ENCODE measurements at regions not wholly inside any gene's neighbourhood (a gene's known extent, or its start where the extent isn't known, plus 50 kb on each side); places are given as distances from the start of the nearest gene placed in this dataset.

DNA sequence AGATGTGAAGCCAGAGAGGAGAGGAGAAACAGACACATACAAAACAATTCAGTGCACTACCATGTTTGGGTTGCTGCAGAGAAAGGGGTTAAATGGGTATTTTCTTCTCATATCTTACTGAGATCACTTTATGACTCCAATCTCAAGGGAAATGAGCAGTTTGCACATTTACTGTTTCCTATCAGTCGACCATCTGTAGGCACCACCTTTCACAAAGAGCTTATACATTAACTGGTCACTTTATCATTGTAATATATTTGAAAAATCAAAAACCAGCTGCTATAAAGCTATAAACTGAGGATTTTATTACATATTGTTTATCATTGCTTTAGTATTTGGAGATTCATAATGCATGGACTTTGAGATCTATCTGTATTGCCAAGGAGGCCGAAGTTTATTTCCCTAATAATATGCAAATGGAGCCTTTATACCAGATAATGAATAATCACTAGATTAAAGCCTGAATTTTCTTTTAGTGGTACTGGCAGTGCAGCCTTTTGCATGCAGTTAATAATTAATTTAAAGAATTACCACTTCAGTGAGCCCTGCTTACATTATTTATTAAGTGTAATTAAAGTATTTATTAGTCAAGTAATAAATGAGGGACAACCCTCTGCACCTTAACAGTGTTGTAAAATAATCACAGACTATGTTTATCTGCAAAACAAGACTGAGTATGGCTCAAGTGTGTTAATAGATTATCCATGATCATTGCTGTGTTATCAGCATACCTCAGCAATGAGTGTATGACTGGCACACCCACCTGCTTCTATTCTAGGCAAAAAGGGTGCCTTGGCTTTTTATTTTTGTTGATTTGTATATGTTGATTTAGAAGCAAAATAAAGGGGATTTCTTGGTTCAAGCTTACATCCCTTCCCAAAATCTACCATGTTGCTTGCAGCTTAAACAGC lies 167.7 kb upstream of the SLC14A2 start:
- DNase-seq: no peak

DNA sequence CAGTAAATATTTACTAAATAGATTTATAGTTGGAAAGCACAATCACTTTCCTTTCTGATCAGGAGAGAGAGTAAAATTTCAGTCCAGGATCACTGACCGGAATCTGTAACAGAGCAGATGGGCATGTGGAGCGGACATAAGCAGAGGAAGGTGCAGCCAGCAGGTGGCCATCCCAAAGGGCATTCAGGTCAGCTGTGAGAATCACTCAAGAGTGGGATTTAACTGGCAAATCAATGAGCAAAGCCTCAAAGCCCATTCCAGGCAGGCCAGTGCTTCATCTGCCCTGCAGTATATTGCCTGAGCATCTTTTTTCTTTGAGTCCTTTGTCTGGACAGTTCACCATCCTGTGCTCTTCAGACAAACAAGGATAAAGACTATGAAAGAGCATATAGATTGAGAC lies 166.4 kb upstream of the SLC14A2 start:
- no peak for DNase-seq

DNA sequence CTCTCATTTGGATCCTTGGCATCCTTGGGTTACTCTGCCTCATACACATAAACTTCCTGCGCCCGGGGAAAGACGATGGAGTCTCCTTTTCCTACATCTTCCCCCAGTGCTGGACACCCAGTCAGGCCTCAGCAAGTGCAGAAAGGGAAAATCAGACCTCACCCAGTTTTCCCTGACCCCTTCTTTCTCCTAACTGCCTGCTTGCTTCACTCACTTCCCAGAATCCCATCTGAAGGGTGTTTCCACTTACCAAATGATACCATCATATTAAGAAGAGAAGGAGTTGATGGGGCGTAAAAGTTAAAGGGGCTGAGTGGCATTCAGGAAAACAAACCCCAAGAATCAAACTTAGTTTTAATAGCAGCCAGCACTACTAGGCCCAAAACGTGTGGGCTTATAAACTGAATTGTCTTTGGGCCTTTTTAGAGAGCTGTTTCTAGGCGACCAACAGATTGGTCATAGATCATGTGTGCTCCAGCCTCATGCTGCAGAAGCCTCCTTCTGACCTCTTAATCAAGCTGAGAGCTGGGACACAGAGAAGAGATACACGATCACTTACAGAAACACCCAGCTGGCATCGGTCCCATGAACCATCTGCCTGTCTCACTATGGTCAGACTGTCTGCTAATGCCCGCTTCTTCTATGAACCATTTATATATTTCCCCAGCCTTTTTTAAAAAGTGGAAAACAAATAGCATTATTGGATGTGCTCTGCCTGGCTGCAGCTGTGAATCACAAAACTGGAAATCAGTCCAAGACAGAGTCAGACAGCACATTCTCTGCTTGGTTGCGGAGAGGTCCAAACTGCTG lies 165.7 kb upstream of the SLC14A2 start:
- no peak for DNase-seq

DNA sequence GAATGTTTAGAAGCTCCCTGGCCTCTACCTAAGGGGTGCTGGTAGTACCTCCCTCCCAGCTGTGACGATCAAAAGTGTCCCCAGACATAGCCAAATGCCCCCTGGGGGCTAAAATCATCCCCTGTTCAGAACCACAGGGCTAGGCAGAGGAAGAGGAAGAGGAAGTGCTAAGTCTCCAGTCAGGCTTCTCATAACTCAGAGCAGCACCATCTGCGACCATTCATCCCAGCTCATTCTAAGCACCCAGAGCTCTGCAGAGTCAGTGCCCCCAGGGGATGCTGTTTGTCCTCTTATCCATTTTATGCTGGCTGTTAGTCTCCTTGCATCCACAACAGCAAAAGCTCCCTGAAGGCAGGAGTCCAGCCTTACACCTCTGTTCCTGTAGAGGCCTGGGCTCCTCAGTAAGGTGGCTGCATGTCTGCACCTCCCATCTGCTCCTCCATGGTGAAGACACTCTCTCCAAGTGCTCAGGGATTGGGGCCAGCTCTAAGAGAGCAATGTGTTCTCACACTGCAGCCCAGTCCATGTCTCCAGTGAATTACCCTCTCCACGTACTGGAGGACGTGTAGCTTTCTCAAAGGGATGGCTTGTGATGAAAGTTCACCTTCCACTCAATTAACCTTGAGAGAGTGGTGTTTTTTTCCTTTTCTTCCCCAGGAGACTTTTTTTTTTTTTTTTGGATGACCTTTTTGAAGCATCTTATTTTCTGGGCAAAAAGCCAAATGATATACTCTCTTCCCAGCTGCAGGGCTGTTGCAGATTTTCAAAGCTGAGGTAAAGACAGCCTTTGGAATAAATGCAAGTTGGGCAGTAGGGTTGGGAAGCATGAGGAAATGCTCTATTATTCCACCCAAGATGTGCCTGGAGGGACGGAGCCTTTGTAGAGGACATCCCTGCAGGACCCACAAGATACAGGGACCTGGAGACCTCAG lies 158.9 kb upstream of the SLC14A2 start:
- DNase-seq: no peak

DNA sequence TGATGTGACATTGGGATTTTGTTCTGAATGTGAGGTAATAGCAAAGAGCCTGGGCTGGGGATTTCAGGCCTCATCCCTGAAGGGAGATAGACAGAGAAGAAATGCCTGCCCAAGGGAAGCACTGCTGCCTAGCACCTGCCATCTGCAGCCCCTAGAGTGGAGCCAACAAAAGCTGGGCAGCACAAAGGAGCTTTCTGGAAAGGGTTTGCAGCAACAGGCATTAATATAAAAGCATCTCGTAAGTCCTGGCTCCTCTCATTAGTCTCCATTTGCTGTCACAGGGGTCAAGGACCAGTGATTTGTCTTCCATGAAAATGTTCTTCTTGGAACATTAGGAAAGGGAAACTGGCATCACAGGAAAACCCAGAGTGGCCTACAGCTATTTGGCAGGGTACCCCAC lies 157.2 kb upstream of the SLC14A2 start:
- no peak for DNase-seq

DNA sequence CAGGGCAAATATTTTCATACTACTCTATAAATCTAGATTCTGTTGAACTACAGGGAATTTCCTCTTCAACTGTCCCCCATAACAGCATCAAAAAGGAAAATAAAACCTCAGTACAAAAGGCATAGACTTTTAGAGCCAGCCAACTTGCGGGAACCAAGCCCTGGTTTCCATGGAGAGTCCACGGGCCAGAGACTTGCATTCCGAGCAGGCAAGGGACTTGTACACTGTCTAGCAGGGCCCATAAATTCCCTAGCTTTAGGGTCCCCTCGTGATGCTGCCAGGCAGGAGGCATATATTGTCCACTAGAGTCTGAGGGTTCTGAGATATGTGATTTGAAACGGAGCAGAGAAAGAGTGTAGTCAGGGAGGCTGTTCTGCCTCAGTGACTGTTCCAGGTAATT lies 153.1 kb upstream of the SLC14A2 start:
- no peak for DNase-seq

DNA sequence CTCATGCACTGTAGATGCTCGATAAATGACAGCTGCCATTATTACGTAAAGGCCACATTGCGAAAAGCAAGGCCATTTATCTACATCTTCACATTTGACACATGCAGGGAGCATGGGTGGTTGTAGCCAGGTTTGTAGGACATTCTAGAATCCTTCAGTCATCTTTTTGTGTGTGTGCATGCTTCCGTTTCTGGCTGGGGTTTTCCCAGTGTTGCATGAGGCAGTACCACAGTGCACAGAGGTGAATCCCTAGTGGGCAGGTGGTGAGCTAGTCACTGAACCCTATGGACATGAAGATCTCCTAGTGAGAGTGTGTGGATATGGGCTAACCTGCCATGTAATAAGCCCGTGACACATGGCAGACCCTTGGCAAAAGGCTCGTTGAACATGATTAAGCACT lies 151.8 kb upstream of the SLC14A2 start:
- no peak for DNase-seq

DNA sequence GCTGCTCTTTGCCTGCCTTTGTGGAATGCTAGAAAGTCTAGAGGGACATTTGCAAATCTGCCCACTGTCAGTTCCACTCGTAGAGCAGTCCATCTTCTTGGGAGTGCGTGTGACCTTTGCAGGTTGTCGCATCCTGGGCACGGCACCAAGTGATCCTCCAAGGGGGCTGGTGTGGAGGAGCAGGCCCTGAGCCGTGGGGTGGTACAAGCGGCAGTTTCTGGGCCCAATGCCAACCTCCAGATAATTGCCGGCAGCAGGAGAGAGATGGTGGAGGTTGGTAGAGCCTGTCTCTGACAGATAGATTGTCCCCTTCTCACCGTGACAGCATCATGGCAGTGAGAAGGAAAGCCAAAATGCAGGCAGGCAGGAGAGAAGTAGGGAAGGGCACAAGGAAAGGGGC lies 150.7 kb upstream of the SLC14A2 start:
- no peak for DNase-seq

DNA sequence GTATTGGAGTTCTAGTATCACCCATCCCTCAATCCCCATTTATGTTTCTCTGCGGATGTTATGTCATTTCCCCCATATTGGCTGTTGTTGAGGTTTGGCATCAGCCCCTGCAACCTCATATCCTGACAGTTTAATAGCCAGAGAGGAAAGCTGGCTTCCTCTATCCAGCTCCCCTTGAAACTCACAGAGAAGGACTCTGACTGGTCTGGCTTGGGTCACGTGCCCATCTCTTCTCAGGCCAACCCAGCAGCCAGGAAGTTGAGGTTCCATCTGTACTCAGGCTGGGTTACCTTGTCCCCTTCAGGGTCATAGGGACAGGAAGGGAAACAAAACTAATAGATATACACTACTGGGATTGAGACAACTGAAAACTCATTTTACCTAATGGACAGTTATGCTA lies 148.0 kb upstream of the SLC14A2 start:
- no peak for DNase-seq

DNA sequence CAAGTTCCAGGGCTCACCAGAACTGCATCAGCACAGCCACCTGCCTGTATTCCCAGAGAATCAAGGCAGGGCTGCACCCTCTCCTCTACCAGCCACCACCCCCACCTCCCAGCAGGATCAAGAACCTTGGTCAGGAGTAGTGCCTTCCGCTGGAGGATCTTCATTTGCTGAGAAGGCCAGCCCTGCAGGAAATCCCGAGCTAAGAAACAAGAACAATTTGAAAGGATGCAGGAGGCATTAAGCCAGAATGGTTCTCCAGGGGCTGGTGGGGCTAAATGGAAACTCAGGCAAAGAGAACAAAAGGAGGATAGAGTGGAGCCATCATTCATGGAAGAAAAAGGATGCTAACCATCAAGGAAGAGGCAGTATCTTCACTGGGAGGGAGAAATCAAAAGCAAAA lies 147.3 kb upstream of the SLC14A2 start:
- DNase-seq: no peak

DNA sequence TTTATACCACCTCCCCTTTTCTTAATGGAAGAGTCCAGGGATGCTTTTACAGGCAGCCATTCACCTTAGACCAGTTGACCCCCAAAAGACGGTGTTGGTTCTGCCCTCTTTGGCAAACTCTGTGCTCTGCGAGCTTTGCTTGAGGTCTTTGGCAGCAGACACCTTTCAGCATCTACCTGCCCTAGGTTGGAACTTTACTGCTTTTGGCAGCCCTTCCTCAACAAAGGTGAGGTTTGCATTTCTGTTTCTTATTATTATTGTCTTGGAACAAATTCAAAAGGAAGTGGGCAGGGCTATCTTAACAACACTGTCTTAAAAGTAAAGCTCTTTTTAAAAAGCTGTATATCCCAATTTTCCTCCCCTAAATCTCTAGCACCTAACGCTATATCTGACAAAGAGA lies 136.4 kb upstream of the SLC14A2 start:
- no peak for DNase-seq

DNA sequence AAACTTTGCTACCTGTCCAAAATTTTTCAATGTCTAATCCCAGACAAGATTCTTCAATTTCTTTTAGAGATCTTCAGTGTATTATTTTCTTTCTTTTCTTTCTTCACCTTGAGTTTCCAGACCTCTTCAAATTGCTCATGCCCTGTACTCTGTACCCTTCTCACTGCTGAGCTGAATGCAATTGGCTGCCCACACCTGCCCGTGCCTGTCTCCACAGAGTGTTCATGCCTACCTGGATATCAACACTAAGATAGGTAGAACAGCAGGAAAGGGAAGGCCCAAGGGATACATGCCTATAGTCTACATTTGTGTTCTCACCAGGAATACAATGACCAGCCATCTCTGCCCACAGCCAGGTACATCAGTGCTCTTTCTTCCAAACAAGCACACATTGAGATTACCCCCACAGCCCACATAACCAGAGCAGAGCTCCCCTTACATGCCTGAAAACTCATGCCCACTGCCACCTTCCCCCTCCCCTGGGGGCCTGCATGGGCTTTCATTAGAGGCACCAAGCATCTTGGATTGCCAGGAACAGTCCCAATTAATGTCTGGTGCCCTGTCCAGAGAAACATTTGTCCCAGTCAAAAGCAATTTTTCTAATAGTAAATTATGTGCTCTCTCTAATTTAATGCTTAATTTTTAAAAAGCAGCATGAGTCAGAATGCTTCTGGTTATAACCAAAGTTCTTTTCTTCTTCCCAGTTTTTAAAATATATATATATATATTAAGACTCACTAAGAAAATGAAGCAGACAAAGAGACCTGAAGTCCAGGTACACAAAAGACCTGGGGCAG lies 134.9 kb upstream of the SLC14A2 start:
- DNase-seq: no peak

DNA sequence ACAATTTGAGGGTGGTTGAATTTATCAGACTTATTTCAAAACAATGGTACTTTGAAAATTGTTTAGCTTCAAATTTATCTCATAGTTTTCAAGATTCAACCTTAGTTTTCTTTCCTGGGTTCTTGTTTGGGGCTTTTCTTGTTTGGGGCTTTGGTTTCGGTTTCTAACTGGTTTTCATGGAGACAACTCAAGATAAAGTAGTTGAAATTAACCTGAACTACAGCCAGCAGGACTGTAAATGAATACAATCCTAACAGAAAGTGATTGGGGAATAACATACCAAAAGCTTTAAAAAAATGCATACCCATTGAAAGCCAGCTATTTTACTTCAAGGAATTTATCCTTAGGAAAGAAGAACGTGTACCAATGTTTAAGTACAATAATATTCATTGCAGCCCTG lies 133.5 kb upstream of the SLC14A2 start:
- DNase-seq: no peak

DNA sequence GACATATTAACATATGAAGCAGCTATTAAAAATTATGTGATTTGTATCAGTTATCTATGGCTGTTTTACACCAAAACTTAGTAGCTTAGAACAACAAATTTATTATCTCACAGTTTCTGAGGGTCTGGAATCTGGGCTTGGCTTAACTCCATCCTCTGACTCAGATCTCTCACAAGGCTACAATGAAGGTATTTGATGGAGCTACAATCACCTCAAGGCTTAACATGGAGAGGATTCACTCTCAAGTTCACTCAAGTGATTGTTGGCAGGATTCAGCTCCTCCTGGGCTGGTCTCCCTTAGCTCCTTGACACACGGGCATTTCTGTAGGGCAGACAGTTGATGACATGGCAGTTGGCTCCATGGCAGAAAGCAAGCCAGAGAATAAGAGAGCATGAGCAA lies 133.0 kb upstream of the SLC14A2 start:
- DNase-seq: no peak

DNA sequence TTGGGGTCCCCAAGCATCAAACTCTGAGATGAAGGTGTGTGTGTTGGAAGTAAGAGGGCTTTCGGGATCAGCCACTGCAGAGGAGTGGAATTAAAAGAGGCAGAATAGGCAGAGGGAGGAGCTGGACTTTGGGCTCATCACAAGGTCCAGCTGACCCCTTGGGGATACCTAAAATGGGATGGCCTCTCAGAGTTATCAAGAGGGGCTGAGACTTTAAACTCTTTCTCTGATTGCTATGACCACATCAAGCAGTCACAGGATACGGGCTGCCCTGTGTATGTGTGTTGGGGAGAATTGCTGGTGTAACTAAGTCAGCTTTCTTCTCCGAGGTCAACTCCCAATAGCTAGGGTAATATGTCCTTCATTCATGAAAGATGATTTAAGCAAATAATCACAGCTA lies 127.7 kb upstream of the SLC14A2 start:
- no peak for DNase-seq

DNA sequence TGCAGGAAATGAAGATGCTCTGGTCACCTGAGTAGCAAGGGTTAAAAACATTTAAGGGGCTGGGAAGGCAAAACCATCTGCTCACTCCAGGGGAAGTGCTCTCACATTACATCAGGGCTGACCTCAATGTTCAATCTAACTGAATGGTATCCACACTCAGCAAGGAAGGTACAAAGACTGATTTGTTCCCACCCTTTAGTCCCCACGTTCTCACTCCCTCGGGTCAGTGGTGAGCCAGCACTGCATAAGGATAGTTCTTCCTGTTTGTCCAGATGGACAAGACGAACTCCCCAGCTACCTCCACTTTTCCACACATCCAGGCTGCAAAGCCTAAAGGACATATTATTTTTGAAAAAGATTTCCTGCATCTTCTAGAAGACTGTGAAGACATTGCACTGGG lies 126.6 kb upstream of the SLC14A2 start:
- no peak for DNase-seq

DNA sequence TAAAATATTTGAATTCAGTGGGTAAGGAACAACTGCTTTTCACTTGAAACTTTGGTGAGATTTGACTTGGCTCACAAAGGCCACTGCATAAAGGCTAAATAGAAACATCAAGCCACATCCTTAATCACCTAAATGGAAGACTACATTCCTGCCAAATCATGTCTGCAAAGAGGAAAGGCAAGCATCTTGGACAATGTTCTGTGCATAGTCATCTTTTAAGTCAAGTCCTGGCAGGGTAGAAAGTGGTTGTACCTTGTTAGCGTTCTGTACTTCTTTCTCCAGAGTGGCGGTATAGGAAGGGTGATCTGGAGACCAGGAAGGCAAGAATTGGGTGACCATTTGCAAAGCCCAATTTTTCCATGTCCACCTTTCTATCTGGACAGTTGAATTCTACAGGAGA lies 121.4 kb upstream of the SLC14A2 start:
- DNase-seq: no peak

DNA sequence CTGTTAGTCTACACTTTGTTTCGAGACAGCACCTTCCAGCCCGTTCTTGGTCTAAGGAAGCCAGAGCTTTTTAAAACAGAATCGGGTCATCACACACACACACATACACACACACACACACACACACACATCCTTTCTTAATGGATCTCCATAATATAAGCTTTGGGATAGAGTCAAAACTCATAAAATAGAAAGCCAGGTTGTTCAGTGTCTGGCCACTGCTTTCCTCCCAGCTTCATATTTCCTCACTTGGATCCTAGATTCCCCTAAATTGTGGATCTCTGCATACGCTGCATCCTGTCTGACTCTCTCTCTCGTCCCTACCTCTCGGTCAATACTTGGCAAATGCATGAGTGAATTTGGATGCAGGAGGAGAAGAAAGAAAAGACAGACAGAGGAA lies 120.5 kb upstream of the SLC14A2 start:
- no peak for DNase-seq

DNA sequence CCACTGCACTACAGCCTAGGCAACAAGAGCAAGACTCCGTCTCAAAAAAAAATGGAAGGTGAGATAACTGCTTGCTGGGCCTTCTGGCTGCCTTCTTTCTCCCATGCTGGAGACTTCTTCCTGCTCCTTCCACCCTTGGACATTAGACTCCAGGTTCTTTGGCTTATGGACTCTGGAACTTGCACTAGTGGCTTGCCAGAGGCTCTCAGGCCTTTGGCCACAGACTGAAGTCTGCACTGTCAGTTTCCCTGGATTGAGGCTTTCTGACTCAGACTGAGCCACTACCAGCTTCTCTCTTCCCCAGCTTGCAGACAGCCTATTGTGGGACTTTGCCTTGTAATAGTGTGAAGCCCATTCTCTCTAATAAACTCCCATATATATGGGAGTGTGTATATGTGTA lies 118.5 kb upstream of the SLC14A2 start:
- no peak for DNase-seq

DNA sequence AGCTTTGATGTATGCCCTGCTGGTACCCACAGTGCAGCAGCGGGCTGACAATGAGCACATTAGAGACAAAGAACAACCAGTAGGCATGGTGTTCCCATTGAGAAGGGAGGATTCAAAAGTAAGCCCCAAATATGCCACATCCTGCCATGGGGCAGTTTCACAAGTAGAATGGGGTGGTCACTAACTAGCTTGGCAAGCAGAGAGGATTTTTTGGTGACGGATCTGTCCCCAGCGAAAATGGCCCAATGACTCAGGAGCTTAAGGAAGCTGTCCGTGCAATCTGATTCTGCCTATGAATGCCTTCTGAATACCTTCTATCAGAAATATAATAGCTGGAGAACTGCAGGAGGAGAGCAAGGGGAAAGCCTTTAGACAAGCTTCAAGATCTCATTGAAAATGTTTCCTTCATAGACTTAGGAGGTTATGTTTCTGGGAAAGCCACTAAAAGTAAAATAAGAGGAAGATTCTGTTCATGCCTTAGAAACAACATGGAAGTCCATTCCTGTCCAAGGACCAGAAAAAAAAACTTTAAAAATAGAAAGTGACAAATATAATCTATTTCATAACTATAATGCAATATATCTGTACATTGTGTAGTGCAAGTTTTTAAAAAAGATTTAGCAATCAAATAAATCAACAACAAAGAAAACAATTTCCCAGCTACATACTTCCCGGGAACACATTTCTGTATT lies 117.5 kb upstream of the SLC14A2 start:
- DNase-seq: no peak

DNA sequence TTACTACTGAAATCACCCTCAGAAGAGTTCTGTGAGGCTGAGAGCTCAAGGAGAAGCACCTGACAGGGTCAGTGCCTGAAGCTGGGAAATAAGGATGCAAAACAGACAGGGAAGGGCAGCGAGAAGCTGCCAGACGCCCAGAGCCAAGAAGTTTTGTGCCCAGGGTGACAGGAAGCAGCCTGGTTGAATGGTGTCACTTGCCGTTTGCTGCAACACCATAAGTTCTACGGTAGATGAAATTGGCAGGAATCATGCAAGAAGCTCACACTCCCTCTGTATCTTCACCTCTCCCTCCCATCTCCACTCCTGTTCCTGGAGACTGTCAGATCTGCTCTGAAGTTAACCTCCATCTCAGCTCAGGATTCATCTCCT lies 117.0 kb upstream of the SLC14A2 start:
- DNase-seq: no peak

DNA sequence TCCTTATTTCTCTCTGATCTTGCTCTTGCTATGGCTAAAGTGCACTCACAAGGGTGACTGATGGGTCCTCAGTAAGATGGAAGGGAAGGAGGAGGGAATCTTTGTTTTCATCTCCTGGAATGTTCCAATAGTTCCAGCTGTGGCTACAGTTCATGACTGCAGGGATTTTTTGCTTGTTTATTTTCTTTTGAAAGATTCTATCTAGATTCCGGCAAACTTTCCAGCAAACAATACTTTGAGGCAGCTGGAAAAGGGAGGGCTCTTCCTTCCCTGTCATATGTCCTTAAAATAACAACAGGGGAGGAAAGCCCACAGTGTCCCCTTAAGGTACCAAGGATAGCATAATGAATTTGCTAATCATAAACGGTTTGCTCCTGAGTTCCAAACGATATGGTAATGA lies 111.3 kb upstream of the SLC14A2 start:
- no peak for DNase-seq

Measured in activated CD4-positive, alpha-beta T cell treated with anti-CD3 and anti-CD28 coated beads, Interleukin-10, Interleukin-2, amounts not matched to agents 100 ng/mL and 50 ng/mL, durations not matched to agents 16 hours and 8 hours (primary cell).